GM21786 (cell line): ENCODE measurements at regions not wholly inside any gene's neighbourhood (a gene's known extent, or its start where the extent isn't known, plus 50 kb on each side); places are given as distances from the start of the nearest gene placed in this dataset.
"Not testable (repeated sequence)": the region's sequence is repeated elsewhere in the genome, so short reads cannot be mapped to it uniquely, and the experiment has no call there.

Source experiments
- ATAC-seq: cut with Tn5 transposase; IDR thresholded peaks from one replicate; pipeline ENCODE4 v1.9.1; 2021; ENCODE audit not compliant: unreplicated experiment

DNA sequence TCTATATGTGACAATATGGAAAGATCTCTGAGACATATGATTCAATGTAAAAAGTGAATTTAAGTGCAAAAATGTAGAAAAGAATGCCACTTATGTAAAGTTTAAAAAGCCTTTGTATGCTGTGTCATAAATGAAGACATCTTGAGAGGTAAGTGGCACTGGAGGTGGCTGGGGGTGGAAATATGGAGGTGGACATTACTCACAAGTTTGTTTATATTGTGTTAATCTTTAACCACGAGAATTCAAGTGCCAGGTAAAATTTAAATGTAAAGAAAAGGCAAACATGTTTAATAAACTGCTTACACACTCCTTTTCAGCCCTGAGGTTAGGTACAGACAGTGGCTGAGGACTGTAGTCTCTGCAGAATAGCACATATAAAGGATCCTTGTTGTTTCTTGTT is 235.1 kb downstream of the ABCC12 start:
- no peak for ATAC-seq

- no peak for ATAC-seq
These were observed 238.7 kb downstream of the ABCC12 start for GRCh38 chr16:47917118-47917517.

GRCh38 chr16:47916266-47916665 is 239.5 kb downstream of the ABCC12 start:
- no peak for ATAC-seq

DNA sequence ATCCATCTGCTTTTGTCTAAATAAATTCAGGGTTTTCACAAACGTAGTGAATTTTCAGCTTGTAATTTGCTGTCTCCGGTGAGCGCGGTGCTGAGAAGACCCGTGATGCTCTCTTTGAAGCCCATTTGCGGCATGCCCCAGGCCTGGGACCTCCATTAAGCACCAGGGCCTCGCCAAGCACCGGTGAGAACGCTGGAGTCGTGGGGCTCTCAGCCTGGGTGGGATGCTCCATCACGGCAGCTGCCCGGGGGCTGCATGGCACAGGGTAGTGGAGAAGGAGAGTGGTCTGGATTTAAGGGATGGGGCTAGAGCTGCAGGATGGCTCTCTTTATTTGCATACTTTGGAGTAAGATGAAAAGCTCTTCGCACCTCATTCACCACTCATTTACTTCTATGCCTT is 248.7 kb downstream of the ABCC12 start:
- no peak for ATAC-seq

DNA sequence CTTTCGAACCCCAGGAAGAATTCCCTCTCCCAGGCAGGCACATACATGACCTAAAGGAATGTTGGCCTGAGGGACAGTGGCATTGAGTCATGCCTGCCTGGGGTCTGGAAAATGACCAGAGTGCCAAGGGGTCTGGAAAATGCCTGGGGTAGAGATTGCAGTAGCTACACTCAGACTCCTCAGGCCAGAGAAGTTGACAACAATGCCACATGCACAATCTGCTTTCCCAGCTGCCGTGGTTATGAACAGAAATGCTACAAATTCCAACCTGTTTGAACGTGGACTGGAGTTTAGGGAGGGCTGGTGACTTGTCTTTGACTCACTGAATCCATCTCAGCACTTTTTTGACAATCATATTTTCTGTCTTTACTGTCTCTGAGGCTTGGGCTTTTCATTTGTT is 250.0 kb downstream of the ABCC12 start:
- ATAC-seq: no peak

DNA sequence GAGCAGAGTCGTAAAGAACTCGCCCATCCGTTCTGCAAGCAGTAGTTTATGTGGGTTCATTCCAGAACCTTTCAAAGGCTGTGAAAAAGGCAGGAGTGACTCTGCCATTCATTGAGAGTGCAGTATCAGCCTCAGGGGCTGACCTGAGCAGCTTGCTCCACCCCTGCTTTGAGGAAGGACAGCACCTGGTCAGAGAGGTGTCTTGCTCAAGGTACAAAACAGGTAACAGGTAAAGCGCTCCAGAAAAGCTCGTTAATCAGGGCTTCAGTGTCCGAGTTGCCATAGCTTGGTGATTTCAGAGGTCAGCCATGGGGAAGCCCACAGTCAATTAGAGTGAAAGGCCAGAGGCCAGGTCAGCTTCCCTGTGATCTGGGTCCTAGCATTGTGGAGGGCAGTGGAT is 251.1 kb downstream of the ABCC12 start:
- ATAC-seq: no peak

- no peak for ATAC-seq
These were observed 252.3 kb downstream of the ABCC12 start for GRCh38 chr16:47903470-47903869.

DNA sequence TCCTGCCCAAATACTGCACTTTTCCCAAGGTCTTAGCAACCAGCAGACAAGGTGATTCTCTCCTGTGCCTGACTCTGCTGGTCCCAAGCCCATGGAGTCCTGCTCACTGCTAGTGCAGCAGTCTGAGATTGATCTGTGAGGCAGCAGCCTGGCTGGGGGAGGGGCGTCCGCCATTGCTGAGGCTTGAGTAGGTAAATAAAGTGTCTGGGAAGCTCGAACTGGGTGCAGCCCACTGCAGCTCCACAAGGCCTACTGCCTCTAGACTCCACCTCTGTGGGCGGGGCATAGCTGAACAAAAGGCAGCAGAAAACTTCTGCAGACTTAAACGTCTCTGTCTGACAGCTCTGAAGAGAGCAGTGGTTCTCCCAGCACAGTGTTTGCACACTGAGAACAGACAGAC is 258.7 kb downstream of the ABCC12 start:
- ATAC-seq: not testable (repeated sequence)

DNA sequence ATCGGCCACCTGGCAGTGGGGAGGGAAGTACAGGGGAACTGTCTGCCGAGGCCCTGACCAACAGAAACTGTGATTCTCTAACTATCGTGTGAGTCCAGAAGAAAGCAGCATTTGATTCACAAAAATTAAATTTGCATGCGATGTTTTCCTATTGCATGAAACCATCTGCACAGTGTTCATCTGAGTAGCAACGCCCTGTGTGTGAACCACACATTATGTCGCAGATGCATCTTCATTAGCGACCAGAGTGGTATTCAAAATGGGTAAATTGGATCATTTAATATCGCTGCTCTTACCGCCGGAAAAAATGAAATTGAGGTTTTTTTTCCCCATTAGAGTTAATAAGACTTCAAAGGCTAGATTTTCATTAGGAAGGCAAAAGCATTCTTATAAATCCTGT is 260.6 kb downstream of the ABCC12 start:
- ATAC-seq: no peak

DNA sequence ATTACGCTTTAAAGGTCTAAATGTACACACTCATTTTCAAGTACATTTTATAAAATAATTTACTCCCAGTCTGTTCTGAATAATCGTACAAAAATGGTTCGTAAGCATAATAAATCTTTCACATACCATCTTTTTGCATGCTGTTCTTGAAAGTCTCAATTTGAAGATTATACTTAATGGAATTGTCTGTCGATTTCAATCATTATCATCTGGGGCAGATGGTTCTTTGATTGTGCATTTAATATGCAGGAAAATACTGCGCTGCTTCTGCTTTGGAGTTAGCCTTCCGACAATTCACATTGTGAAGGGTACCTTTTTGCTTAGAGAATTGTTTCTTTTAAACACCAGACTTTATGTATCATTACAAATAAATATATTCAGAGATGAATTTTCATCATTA is 262.8 kb downstream of the ABCC12 start:
- ATAC-seq: no peak

GRCh38 chr16:47888734-47889133 is 267.1 kb downstream of the ABCC12 start:
- no peak for ATAC-seq

DNA sequence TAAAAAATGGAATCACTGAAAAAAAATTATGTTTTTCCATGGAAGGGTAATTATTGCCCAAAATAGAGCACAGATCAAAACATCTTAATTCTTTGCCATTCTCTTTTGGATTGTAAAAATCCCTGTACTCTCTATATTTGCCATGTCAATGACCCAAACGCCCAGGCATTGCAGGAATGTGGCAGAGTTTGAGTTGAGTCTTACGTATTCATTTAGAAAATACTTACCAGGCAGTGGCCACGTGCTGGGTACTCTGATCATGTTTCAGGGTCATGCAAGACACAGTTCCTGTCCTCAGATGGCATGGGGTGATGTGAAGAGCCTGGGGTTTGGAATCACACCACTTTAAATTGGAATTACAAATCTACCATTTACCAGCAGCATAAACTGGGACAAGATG is 267.7 kb downstream of the ABCC12 start:
- no peak for ATAC-seq

- ATAC-seq: no peak
These were observed 268.3 kb downstream of the ABCC12 start for GRCh38 chr16:47887496-47887895.

- ATAC-seq: no peak
These were observed 269.0 kb downstream of the ABCC12 start for GRCh38 chr16:47886631-47887415.

DNA sequence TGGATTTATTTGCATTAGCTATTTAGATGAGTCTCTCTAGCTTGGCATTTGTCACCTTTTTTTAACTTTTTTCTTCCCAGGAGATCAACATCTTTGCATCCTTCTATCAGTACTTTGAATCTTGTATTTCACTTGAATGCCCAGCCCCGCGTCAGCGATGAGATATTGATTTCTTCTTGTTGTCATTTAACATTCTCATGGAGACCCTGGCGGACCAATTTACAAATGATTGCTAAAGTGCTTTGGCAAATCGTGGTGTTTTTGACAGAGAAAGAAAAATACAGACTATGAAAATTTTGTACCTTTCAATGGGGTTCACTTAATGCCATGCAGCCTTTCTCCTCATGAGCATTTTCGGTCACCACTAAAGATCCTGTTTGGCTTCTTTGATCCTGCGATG is 269.7 kb downstream of the ABCC12 start:
- ATAC-seq: no peak

DNA sequence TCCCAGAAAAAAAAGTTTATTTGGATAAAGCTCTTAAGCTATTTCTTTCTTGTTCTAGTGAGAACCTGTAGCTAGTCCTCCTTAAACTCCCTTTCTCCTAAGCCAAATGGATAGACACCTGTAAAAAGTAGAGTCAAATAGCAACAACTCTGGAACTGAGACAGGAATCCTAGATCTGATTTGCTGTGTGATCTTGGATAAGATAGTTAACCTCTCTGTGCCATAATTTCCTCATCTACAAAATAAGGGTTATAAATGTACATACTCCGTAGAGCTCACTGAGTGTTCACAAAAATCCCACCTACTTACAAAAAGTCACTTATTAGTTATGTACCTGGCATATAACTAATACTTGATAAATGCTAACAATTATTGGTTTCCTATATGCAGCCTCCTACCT is 270.3 kb downstream of the ABCC12 start:
- no peak for ATAC-seq

DNA sequence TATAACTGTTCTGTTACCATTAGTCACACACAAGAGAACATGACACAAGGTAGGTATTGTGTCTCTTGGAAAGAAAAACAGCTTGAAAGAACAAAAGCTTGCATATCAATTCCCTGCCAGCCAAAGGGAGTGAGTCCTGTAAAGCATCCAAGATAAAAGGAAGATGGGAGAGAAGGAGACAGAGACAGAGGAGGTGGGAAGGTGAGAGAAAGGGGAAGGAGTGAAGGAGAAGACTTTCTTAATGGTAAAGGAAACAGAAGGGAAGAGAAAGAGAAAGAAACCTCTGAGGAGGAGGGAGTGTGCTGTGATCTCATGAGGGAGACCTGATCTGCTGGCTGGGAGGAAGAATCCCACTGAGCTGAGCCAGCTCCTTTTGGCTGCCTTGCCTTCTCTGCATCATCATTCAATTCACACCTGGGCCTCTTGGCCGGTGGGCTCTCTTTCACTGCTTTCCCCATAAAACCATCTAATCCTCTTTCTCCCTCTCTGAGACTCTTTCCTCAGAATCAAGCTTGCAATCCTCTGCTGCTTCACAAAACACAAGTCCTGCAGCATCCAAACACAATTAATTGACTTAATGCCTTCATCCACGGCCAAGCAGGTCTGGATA is 271.6 kb downstream of the ABCC12 start:
- no peak for ATAC-seq

GRCh38 chr16:47881574-47881973 is 274.2 kb downstream of the ABCC12 start:
- ATAC-seq: no peak

DNA sequence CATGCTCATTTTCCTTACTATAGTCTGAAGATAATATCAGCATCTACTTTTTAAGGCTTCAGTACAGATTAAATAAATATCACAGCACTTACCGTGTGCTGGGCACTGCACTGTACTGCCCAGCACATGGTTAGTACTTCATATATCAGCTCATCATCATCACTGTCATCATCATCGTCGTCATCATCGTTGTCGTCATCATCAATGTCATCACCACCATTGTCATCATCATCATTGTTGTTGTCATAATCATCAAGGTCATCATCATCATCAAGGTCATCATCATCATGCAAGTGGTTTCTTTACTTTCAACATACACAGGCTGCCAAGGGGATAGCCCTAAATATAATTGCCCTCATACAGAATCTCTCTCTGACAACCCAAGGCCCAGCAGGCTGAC is 275.1 kb downstream of the ABCC12 start:
- no peak for ATAC-seq

GRCh38 chr16:47877166-47877565 is 278.6 kb downstream of the ABCC12 start:
- no peak for ATAC-seq

- no peak for ATAC-seq
These were observed 279.3 kb downstream of the ABCC12 start for GRCh38 chr16:47876511-47876910.

DNA sequence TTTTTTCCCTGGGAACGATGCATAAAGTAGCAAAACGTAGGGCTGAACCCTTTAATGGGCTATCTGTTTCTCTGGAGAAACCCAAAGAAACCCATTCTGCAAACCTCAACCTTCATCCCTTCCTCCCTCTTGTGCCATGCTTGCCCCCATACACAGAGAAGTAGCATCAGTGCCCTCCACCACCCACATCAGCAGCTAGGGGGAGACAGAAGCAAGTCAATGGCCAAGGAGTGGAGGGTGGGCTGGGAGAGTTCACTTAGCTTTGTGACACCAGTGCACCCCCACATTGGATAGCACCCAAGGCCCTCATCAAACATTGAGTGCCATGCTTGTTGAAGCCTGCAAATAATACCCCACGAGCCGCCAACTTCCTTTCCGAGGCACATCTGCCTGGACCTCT is 282.4 kb downstream of the ABCC12 start:
- ATAC-seq: no peak

- no peak for ATAC-seq
These were observed 283.6 kb downstream of the ABCC12 start for GRCh38 chr16:47872225-47872624.
